ENCODE measurements at regions not wholly inside any gene's neighbourhood (a gene's known extent, or its start where the extent isn't known, plus 50 kb on each side); places are given as distances from the start of the nearest gene placed in this dataset.
"Not testable (repeated sequence)": the region's sequence is repeated elsewhere in the genome, so short reads cannot be mapped to it uniquely, and the experiment has no call there.

- Histone ChIP-seq H3K4me3 (no peak overlapping the region), H3K9me3 (no peaks in the 10 kb centered on the region), H3K4me1 (no peaks in the 10 kb centered on the region), H3K27me3 (no peaks in the 10 kb centered on the region), H3K36me3 (no peaks in the 10 kb centered on the region), H3K27ac (no peak overlapping the region)
- TF ChIP-seq, protein P1, sequence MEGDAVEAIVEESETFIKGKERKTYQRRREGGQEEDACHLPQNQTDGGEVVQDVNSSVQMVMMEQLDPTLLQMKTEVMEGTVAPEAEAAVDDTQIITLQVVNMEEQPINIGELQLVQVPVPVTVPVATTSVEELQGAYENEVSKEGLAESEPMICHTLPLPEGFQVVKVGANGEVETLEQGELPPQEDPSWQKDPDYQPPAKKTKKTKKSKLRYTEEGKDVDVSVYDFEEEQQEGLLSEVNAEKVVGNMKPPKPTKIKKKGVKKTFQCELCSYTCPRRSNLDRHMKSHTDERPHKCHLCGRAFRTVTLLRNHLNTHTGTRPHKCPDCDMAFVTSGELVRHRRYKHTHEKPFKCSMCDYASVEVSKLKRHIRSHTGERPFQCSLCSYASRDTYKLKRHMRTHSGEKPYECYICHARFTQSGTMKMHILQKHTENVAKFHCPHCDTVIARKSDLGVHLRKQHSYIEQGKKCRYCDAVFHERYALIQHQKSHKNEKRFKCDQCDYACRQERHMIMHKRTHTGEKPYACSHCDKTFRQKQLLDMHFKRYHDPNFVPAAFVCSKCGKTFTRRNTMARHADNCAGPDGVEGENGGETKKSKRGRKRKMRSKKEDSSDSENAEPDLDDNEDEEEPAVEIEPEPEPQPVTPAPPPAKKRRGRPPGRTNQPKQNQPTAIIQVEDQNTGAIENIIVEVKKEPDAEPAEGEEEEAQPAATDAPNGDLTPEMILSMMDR (IDR thresholded peaks at IDR 0.05), result no peak
- no peak for DNase-seq (ENCODE audit: low spot score)
Measured at GRCh38 chr18:57953883-57954282, 90.1 kb upstream of the NEDD4L start.

DNA sequence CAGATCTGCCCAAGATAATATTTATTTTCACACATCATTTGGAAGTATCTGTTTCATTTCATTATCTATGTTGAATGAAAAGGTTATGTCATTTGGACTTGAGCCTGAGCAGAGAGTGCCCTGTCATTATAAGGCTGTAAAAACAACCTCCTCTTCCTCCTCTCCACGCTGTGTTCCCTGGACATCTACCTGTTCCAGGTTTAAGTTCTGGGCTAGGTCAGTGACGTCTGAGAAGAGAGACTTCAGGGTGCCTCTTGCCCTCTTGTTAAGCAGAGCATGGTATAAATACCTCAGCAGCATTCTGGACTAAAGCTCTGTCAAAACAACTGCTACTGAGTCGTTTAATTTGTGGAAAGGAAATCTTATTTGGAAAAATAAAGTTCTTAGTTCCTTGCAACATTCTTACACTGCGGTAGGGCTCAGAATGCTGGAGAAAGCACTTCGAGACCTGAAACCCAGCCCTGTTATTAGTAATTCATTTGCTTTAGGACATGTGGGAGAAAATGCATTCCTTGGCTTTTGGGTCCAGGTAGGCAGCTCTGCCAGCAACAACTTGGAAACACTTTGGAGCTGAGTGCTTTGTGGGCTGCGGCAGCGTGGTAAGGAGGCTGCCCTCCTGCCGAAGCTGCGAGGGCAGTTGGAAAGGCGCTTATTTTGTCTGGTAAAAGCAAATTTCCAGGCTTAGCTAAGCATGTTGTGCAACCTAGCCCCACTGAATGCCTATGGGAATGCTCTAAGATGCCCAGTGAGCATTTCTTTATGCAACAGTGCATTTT lies 91.8 kb upstream of the NEDD4L start:
- no peak overlapping the region for H3K4me3 ChIP-seq
- DNase-seq (ENCODE audit: low spot score), result no peak
- H3K9me3 ChIP-seq, result no peaks in the 10 kb centered on the region
- TF ChIP-seq, protein P1 (IDR thresholded peaks at IDR 0.05), result no peak
- no peaks in the 10 kb centered on the region for H3K27me3 ChIP-seq
- no peaks in the 10 kb centered on the region for H3K4me1 ChIP-seq
- no peaks in the 10 kb centered on the region for H3K36me3 ChIP-seq
- H3K27ac ChIP-seq, result no peak overlapping the region

DNA sequence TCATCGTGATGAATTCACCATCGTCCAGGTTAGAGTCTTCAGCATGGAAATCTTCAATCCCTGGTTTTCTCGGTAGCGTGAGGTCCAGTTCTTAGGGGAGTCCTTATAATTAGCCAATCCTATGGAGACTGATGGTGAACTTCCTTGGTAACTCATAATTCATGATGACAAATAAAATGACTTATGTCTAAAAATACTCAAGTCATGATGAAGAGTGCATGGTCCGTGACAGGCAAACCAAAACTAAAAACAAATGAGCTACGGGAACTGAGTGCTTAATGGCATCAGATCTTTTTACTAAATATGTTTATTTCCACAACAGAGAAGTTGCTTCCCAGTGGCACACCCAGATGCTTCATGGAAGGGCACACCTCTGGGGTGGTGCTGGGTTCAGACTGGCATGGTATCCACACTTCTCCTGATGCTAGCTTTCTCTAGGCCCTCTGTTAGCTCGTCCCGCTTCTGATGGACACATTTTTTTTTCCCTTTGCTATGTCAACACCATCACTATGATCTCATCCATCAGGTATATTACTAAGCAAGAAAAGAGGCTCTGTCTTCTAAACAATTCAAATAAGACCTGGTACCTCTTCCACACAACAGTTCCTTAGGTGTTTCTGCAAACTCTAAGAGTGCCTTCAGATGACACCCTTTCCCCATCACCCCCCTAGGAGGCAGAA lies 92.8 kb upstream of the NEDD4L start:
- Histone ChIP-seq H3K27me3 (no peaks in the 10 kb centered on the region), H3K36me3 (no peaks in the 10 kb centered on the region), H3K4me1 (no peaks in the 10 kb centered on the region), H3K27ac (no peak overlapping the region), H3K4me3 (no peak overlapping the region), H3K9me3 (no peaks in the 10 kb centered on the region)
- TF ChIP-seq, protein P1 (IDR thresholded peaks at IDR 0.05), result no peak
- no peak for DNase-seq (ENCODE audit: low spot score)

GRCh38 chr18:57950542-57950941 lies 93.5 kb upstream of the NEDD4L start:
- Histone ChIP-seq H3K27me3 (no peaks in the 10 kb centered on the region), H3K9me3 (no peaks in the 10 kb centered on the region), H3K27ac (no peak overlapping the region), H3K36me3 (no peaks in the 10 kb centered on the region), H3K4me3 (no peak overlapping the region), H3K4me1 (no peaks in the 10 kb centered on the region)
- TF ChIP-seq, protein P1 (IDR thresholded peaks at IDR 0.05), result no peak
- no peak for DNase-seq (ENCODE audit: low spot score)

- not testable (repeated sequence) for H3K9me3 ChIP-seq; H3K27me3 ChIP-seq; H3K4me3 ChIP-seq; H3K4me1 ChIP-seq; DNase-seq (ENCODE audit: low spot score); H3K27ac ChIP-seq; H3K36me3 ChIP-seq
Measured at GRCh38 chr18:57949335-57949734, 94.7 kb upstream of the NEDD4L start.

DNA sequence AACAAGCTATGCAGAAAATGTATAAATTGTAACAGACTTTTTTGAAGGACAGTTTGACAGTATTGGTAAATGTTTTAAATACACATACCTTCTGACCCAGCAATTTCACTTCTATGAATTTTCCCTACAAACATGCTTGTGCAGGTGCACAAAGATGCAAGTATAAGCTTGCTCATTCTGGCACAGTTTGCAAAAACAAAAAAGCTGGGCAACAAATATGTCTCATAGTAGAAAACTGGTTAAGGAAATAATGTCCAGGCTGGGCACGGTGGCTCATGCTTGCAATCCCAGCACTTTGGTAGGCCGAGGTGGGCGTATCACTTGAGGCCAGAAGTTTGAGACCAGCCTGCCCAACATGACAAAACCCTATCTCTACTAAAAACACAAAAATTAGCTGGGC lies 96.9 kb upstream of the NEDD4L start:
- H3K9me3 ChIP-seq, result no peaks in the 10 kb centered on the region
- H3K36me3 ChIP-seq, result no peaks in the 10 kb centered on the region
- no peak for DNase-seq (ENCODE audit: low spot score)
- H3K27me3 ChIP-seq, result no peaks in the 10 kb centered on the region
- H3K4me3 ChIP-seq, result no peak overlapping the region
- H3K27ac ChIP-seq, result no peak overlapping the region
- H3K4me1 ChIP-seq, result no peaks in the 10 kb centered on the region
- TF ChIP-seq, protein P1 (IDR thresholded peaks at IDR 0.05), result no peak
